Coronary artery (tissue), 2 donors: ENCODE measurements at regions not wholly inside any gene's neighbourhood (a gene's known extent, or its start where the extent isn't known, plus 50 kb on each side); places are given as distances from the start of the nearest gene placed in this dataset.

Experiments
- DNase-seq: peaks from one replicate; pipeline ENCODE4 v3.0.0-alpha.2; 2017; ENCODE audit warnings: low spot score
- H3K27ac ChIP-seq, 2 donors: fragments of 200-600 bp; sonication (generic); one replicate each; pipeline ENCODE4 v1.5.1; 2016 to 2019
- H3K4me3 ChIP-seq: fragments of 200-600 bp; sonication (generic); 2 replicates; pipeline ENCODE4 v1.5.1; 2016; ENCODE audit warnings: mild to moderate bottlenecking, moderate library complexity
- CTCF ChIP-seq: fragments of 200-600 bp; sonication (generic); IDR thresholded peaks from one replicate; pipeline ENCODE4 v1.5.1; 2019; ENCODE audit warnings: antibody characterized with exemption

GRCh38 chrX:17933856-17934255 lies 72.8 kb upstream of the RAI2 start:
- no peak overlapping the region for H3K4me3 ChIP-seq
- DNase-seq: no peak
- no peak overlapping the region for H3K27ac ChIP-seq
- no peak for TF ChIP-seq CTCF

- DNase-seq: no peak
- no peak for TF ChIP-seq CTCF
- H3K4me3 ChIP-seq: no peak overlapping the region
- H3K27ac ChIP-seq: no peak overlapping the region
These were observed 71.7 kb upstream of the RAI2 start for GRCh38 chrX:17932781-17933180.

DNA sequence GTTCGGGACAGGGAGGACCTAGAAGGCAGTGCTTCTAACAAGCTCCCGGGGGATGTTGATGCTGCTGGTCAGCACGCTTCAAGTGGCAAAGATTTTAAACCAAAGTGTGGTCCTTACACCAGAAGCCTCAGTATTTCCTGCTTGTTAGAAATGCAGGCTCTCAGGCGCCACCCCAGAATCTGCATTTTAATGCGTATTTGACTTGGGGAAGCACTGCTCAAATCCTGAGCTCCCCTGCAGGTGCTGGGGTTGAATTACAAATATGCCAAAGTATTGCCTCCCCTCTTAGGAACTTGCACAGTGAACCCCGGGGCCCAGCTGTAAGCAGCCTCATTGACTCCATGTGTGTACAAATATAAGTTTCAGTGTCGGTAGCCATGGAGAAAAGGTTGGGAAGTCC lies 70.8 kb upstream of the RAI2 start:
- H3K27ac ChIP-seq: no peak overlapping the region
- H3K4me3 ChIP-seq: no peak overlapping the region
- DNase-seq: no peak
- TF ChIP-seq CTCF: no peak

- no peak for DNase-seq
- TF ChIP-seq CTCF: no peak
- Histone ChIP-seq H3K27ac (no peak overlapping the region), H3K4me3 (no peak overlapping the region)
These were observed 69.8 kb upstream of the RAI2 start for GRCh38 chrX:17930850-17931249.

GRCh38 chrX:17923546-17923945 lies 62.4 kb upstream of the RAI2 start:
- no peak overlapping the region for H3K4me3 ChIP-seq
- no peak for DNase-seq
- TF ChIP-seq CTCF: no peak
- no peak overlapping the region for H3K27ac ChIP-seq

DNA sequence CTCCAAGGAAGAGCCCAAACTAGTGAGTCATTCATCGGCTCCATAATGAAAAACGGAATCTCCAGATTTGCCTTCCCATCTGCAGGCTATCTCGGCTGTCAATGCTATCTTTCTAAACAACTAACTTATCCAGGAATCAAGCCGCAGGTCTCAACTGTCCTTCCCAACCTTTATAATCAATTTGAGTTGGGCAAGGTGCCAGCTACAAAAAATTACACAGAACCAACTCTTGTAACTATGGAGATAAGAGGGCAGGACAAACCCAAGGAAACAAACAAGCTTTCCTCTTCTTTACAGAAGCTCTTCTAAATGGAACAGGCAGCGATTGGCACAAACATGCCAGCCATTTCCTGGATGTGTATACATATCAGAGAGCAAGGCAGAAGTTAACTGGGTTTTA lies 61.2 kb upstream of the RAI2 start:
- no peak for DNase-seq
- no peak for TF ChIP-seq CTCF
- Histone ChIP-seq H3K4me3 (no peak overlapping the region), H3K27ac (no peak overlapping the region)

GRCh38 chrX:17919896-17920446 lies 58.9 kb upstream of the RAI2 start:
- no peak for DNase-seq
- H3K27ac ChIP-seq: no peak overlapping the region
- H3K4me3 ChIP-seq: no peak overlapping the region
- TF ChIP-seq CTCF: no peak
